ENCODE measurements at regions not wholly inside any gene's neighbourhood (a gene's known extent, or its start where the extent isn't known, plus 50 kb on each side); places are given as distances from the start of the nearest gene placed in this dataset.
A peak's percentile ranks its signal among the peaks of the same experiment; 100 is the strongest.

- no peak overlapping the region for H2AFZ ChIP-seq (ENCODE audit: low read depth, low read length)
- H3K27ac ChIP-seq (ENCODE audit: extremely low read depth, low read depth, low read length): no peak overlapping the region
- H3K79me2 ChIP-seq (ENCODE audit: control insufficient read depth, insufficient read depth, low read length): no peaks in the 10 kb centered on the region
- ChIA-PET CTCF (ENCODE audit: low intra/inter-chr PET ratio) (no interaction called here), POLR2A (no interaction called here)
- no peak overlapping the region for H3K4me2 ChIP-seq (ENCODE audit: insufficient read depth, low read length)
- ATAC-seq: no peak
- no peak for FAIRE-seq
- H3K36me3 ChIP-seq (ENCODE audit: control insufficient read depth, insufficient read depth, low read length): no peaks in the 10 kb centered on the region
- no peaks in the 10 kb centered on the region for H3K27me3 ChIP-seq (ENCODE audit: control insufficient read depth in 2 of 2, insufficient read depth in 2 of 2, low read length in 2 of 2)
- H3K9ac ChIP-seq (ENCODE audit: insufficient read depth in 1 of 2, low read depth in 2 of 2, low read length in 2 of 2): no peak overlapping the region
- no peaks in the 10 kb centered on the region for H3K9me1 ChIP-seq (ENCODE audit: control insufficient read depth, insufficient read depth, low read length)
- in situ Hi-C loops (cut with MboI): no loop called here
- no peak for DNase-seq (ENCODE audit: extremely low read depth in 1 of 4, low spot score in 3 of 4)
- BruUV-seq (replicated peaks): no TSS peak
- H3K4me3 ChIP-seq: no peak overlapping the region
- no peaks in the 10 kb centered on the region for H4K20me1 ChIP-seq (replicated peaks; ENCODE audit: control insufficient read depth, insufficient read depth, low read length)
- 5% methylated on average over 3 of the region's 3 CpGs for WGBS (ENCODE audit: insufficient coverage, low coverage, missing lambda C conversion rate)
- H3K4me1 ChIP-seq (replicated peaks in 1 of 2; ENCODE audit: control insufficient read depth in 2 of 2, insufficient read depth in 2 of 2, low read length in 2 of 2): no peaks in the 10 kb centered on the region
- 0 out of 2 replicates have a peak, but pooled peaks have one; percentile 17 for TF ChIP-seq SPI1 (IDR thresholded peaks at IDR 0.05; ENCODE audit: borderline replicate concordance, low read depth, low read length)
- TF ChIP-seq ZEB2 (IDR thresholded peaks at IDR 0.05): no peak
- no peaks in the 10 kb centered on the region for H3K9me3 ChIP-seq (replicated peaks; ENCODE audit: control insufficient read depth, insufficient read depth, low read depth, low read length)
- intact Hi-C loops (cut with micrococcal nuclease): no loop called here
These were observed 719.7 kb upstream of the BCHE start for GRCh38 chr3:166556955-166557354.

- CTCF ChIA-PET (ENCODE audit: low intra/inter-chr PET ratio): no interaction called here
- whole genome bisulfite sequencing (ENCODE audit: insufficient coverage, low coverage, missing lambda C conversion rate): 0% methylated on average over 1 of the region's 1 CpG
- H3K79me2 ChIP-seq (ENCODE audit: control insufficient read depth, insufficient read depth, low read length): no peaks in the 10 kb centered on the region
- H3K4me2 ChIP-seq (ENCODE audit: insufficient read depth, low read length): no peak overlapping the region
- BruUV-seq (replicated peaks): no TSS peak
- no peak overlapping the region for H3K4me3 ChIP-seq
- no peaks in the 10 kb centered on the region for H3K4me1 ChIP-seq (replicated peaks in 1 of 2; ENCODE audit: control insufficient read depth in 2 of 2, insufficient read depth in 2 of 2, low read length in 2 of 2)
- H3K9me3 ChIP-seq (replicated peaks; ENCODE audit: control insufficient read depth, insufficient read depth, low read depth, low read length): no peaks in the 10 kb centered on the region
- no peaks in the 10 kb centered on the region for H3K27me3 ChIP-seq (ENCODE audit: control insufficient read depth in 2 of 2, insufficient read depth in 2 of 2, low read length in 2 of 2)
- FAIRE-seq (no peak), ATAC-seq (no peak), DNase-seq (ENCODE audit: extremely low read depth in 1 of 4, low spot score in 3 of 4) (no peak)
- POLR2A ChIA-PET: no interaction called here
- no peaks in the 10 kb centered on the region for H4K20me1 ChIP-seq (replicated peaks; ENCODE audit: control insufficient read depth, insufficient read depth, low read length)
- H3K27ac ChIP-seq (ENCODE audit: extremely low read depth, low read depth, low read length): no peak overlapping the region
- in situ Hi-C loops (cut with MboI) (no loop called here), intact Hi-C loops (cut with micrococcal nuclease) (no loop called here)
- H3K36me3 ChIP-seq (ENCODE audit: control insufficient read depth, insufficient read depth, low read length): no peaks in the 10 kb centered on the region
- no peak overlapping the region for H3K9ac ChIP-seq (ENCODE audit: insufficient read depth in 1 of 2, low read depth in 2 of 2, low read length in 2 of 2)
- H2AFZ ChIP-seq (ENCODE audit: low read depth, low read length): no peak overlapping the region
- no peaks in the 10 kb centered on the region for H3K9me1 ChIP-seq (ENCODE audit: control insufficient read depth, insufficient read depth, low read length)
- TF ChIP-seq, protein P1, sequence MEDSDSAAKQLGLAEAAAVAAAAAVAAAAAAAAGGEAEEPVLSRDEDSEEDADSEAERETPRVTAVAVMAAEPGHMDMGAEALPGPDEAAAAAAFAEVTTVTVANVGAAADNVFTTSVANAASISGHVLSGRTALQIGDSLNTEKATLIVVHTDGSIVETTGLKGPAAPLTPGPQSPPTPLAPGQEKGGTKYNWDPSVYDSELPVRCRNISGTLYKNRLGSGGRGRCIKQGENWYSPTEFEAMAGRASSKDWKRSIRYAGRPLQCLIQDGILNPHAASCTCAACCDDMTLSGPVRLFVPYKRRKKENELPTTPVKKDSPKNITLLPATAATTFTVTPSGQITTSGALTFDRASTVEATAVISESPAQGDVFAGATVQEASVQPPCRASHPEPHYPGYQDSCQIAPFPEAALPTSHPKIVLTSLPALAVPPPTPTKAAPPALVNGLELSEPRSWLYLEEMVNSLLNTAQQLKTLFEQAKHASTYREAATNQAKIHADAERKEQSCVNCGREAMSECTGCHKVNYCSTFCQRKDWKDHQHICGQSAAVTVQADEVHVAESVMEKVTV (CRISPR knock-in tag; IDR thresholded peaks at IDR 0.05): no peak
- TF ChIP-seq ZNF57 (CRISPR knock-in tag; IDR thresholded peaks at IDR 0.05): no peak
- TF ChIP-seq, protein P2, sequence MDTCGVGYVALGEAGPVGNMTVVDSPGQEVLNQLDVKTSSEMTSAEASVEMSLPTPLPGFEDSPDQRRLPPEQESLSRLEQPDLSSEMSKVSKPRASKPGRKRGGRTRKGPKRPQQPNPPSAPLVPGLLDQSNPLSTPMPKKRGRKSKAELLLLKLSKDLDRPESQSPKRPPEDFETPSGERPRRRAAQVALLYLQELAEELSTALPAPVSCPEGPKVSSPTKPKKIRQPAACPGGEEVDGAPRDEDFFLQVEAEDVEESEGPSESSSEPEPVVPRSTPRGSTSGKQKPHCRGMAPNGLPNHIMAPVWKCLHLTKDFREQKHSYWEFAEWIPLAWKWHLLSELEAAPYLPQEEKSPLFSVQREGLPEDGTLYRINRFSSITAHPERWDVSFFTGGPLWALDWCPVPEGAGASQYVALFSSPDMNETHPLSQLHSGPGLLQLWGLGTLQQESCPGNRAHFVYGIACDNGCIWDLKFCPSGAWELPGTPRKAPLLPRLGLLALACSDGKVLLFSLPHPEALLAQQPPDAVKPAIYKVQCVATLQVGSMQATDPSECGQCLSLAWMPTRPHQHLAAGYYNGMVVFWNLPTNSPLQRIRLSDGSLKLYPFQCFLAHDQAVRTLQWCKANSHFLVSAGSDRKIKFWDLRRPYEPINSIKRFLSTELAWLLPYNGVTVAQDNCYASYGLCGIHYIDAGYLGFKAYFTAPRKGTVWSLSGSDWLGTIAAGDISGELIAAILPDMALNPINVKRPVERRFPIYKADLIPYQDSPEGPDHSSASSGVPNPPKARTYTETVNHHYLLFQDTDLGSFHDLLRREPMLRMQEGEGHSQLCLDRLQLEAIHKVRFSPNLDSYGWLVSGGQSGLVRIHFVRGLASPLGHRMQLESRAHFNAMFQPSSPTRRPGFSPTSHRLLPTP (IDR thresholded peaks at IDR 0.05; ENCODE audit: borderline replicate concordance, extremely low read depth, insufficient read length): no peak
- TF ChIP-seq, protein P3, sequence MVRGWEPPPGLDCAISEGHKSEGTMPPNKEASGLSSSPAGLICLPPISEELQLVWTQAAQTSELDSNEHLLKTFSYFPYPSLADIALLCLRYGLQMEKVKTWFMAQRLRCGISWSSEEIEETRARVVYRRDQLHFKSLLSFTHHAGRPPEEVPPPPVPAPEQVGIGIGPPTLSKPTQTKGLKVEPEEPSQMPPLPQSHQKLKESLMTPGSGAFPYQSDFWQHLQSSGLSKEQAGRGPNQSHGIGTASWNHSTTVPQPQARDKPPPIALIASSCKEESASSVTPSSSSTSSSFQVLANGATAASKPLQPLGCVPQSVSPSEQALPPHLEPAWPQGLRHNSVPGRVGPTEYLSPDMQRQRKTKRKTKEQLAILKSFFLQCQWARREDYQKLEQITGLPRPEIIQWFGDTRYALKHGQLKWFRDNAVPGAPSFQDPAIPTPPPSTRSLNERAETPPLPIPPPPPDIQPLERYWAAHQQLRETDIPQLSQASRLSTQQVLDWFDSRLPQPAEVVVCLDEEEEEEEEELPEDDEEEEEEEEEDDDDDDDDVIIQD (CRISPR knock-in tag; IDR thresholded peaks at IDR 0.05): no peak
- no peak for TF ChIP-seq ZNF830 (CRISPR knock-in tag; IDR thresholded peaks at IDR 0.05)
- no peak for TF ChIP-seq TRIM25 (IDR thresholded peaks at IDR 0.05; ENCODE audit: borderline replicate concordance)
- no peak for TF ChIP-seq MCM7 (IDR thresholded peaks at IDR 0.05)
These were observed 716.8 kb upstream of the BCHE start for GRCh38 chr3:166554023-166554422.

All from K562 (cell line).